ENCODE measurements at regions not wholly inside any gene's neighbourhood (a gene's known extent, or its start where the extent isn't known, plus 50 kb on each side); places are given as distances from the start of the nearest gene placed in this dataset.

GRCh38 chr13:47650209-47650608, 350.9 kb downstream of the SUCLA2 start:
- in situ Hi-C loops (cut with MboI; ENCODE audit: low pct_unique_long_range_greater_than_20kb, low sequenced_read_pairs) = no loop called here
- no peak for DNase-seq

- DNase-seq = no peak
- in situ Hi-C loops (cut with MboI; ENCODE audit: low pct_unique_long_range_greater_than_20kb, low sequenced_read_pairs) = no loop called here
Observed at GRCh38 chr13:47647001-47647400, 354.1 kb downstream of the SUCLA2 start.

- DNase-seq = no peak
- in situ Hi-C loops (cut with MboI; ENCODE audit: low pct_unique_long_range_greater_than_20kb, low sequenced_read_pairs) = no loop called here
Observed at GRCh38 chr13:47646298-47646697, 354.8 kb downstream of the SUCLA2 start.

- in situ Hi-C loops (cut with MboI; ENCODE audit: low pct_unique_long_range_greater_than_20kb, low sequenced_read_pairs) = no loop called here
- DNase-seq = no peak
Observed at GRCh38 chr13:47639738-47640447, 361.2 kb downstream of the SUCLA2 start.

GRCh38 chr13:47638627-47639026, 362.4 kb downstream of the SUCLA2 start:
- no peak for DNase-seq
- in situ Hi-C loops (cut with MboI; ENCODE audit: low pct_unique_long_range_greater_than_20kb, low sequenced_read_pairs) = no loop called here

- DNase-seq = no peak
- in situ Hi-C loops (cut with MboI; ENCODE audit: low pct_unique_long_range_greater_than_20kb, low sequenced_read_pairs) = no loop called here
Observed at GRCh38 chr13:47632311-47632710, 368.8 kb downstream of the SUCLA2 start.

- in situ Hi-C loops (cut with MboI; ENCODE audit: low pct_unique_long_range_greater_than_20kb, low sequenced_read_pairs) = no loop called here
- DNase-seq = no peak
Observed at GRCh38 chr13:47628666-47629065, 372.4 kb downstream of the SUCLA2 start.

GRCh38 chr13:47623862-47624261, 377.2 kb downstream of the SUCLA2 start:
- no peak for DNase-seq
- in situ Hi-C loops (cut with MboI; ENCODE audit: low pct_unique_long_range_greater_than_20kb, low sequenced_read_pairs) = no loop called here

GRCh38 chr13:47621931-47622330, 379.1 kb downstream of the SUCLA2 start:
- DNase-seq = no peak
- in situ Hi-C loops (cut with MboI; ENCODE audit: low pct_unique_long_range_greater_than_20kb, low sequenced_read_pairs) = no loop called here

- no peak for DNase-seq
- in situ Hi-C loops (cut with MboI; ENCODE audit: low pct_unique_long_range_greater_than_20kb, low sequenced_read_pairs) = no loop called here
Observed at GRCh38 chr13:47611664-47612288, 389.3 kb downstream of the SUCLA2 start.

- DNase-seq = no peak
- in situ Hi-C loops (cut with MboI; ENCODE audit: low pct_unique_long_range_greater_than_20kb, low sequenced_read_pairs) = no loop called here
Observed at GRCh38 chr13:47610687-47611086, 390.4 kb downstream of the SUCLA2 start.

- in situ Hi-C loops (cut with MboI; ENCODE audit: low pct_unique_long_range_greater_than_20kb, low sequenced_read_pairs) = no loop called here
- DNase-seq = no peak
Observed at GRCh38 chr13:47603365-47603764, 397.7 kb downstream of the SUCLA2 start.

- in situ Hi-C loops (cut with MboI; ENCODE audit: low pct_unique_long_range_greater_than_20kb, low sequenced_read_pairs) = no loop called here
- DNase-seq = peak; percentile 5
Observed at GRCh38 chr13:47598340-47598911, 402.6 kb downstream of the SUCLA2 start.

GRCh38 chr13:47594833-47595232, 406.2 kb downstream of the SUCLA2 start:
- in situ Hi-C loops (cut with MboI; ENCODE audit: low pct_unique_long_range_greater_than_20kb, low sequenced_read_pairs) = no loop called here
- DNase-seq = peak; percentile 40

GRCh38 chr13:47592256-47592655, 408.8 kb downstream of the SUCLA2 start:
- DNase-seq = no peak
- in situ Hi-C loops (cut with MboI; ENCODE audit: low pct_unique_long_range_greater_than_20kb, low sequenced_read_pairs) = no loop called here

GRCh38 chr13:47588676-47589075, 412.4 kb downstream of the SUCLA2 start:
- in situ Hi-C loops (cut with MboI; ENCODE audit: low pct_unique_long_range_greater_than_20kb, low sequenced_read_pairs) = no loop called here
- no peak for DNase-seq

- in situ Hi-C loops (cut with MboI; ENCODE audit: low pct_unique_long_range_greater_than_20kb, low sequenced_read_pairs) = no loop called here
- DNase-seq = no peak
Observed at GRCh38 chr13:47572375-47572774, 428.7 kb downstream of the SUCLA2 start.

GRCh38 chr13:47564041-47564440, 437.0 kb downstream of the SUCLA2 start:
- no peak for DNase-seq
- in situ Hi-C loops (cut with MboI; ENCODE audit: low pct_unique_long_range_greater_than_20kb, low sequenced_read_pairs) = no loop called here

GRCh38 chr13:47556703-47557102, 444.4 kb downstream of the SUCLA2 start:
- DNase-seq = no peak
- in situ Hi-C loops (cut with MboI; ENCODE audit: low pct_unique_long_range_greater_than_20kb, low sequenced_read_pairs) = no loop called here

GRCh38 chr13:47555235-47555634, 445.8 kb downstream of the SUCLA2 start:
- no peak for DNase-seq
- in situ Hi-C loops (cut with MboI; ENCODE audit: low pct_unique_long_range_greater_than_20kb, low sequenced_read_pairs) = no loop called here
